K562 (cell line): ENCODE measurements at regions not wholly inside any gene's neighbourhood (a gene's known extent, or its start where the extent isn't known, plus 50 kb on each side); places are given as distances from the start of the nearest gene placed in this dataset.

Source experiments
- CCNT2 ChIP-seq: IDR thresholded peaks from 2 replicates; pipeline ENCODE4 v1.6.1; 2011; ENCODE audit warnings: borderline replicate concordance, low read depth, mild to moderate bottlenecking, moderate library complexity, mixed read lengths, low read length; ENCODE audit not compliant: insufficient read length; ENCODE audit errors: extremely low read depth
- CHD1 ChIP-seq: fragments of 200-600 bp; sonication (generic); IDR thresholded peaks from one replicate; pipeline ENCODE4 v1.6.1; 2012; ENCODE audit warnings: mild to moderate bottlenecking, moderate library complexity, low read length, inconsistent platforms
- CTCF ChIP-seq, 3 experiments: IDR thresholded peaks in 2 of 3; conservative IDR thresholded peaks in 1 of 3; 2 replicates each; pipeline ENCODE4 v1.5.1; 2011 to 2012; ENCODE audit warnings: low read length in 3 of 3, mild to moderate bottlenecking in 3 of 3, control low read depth in 2 of 3, improper control_type of control experiment in 1 of 3, inconsistent platforms in 1 of 3, low read depth in 1 of 3, mixed read lengths in 1 of 3, moderate library complexity in 1 of 3; ENCODE audit not compliant: insufficient read depth in 2 of 3
- ETV6 ChIP-seq, 3 experiments: fragments of 150-350 bp in 1 of 3; sonication (generic) in 1 of 3; formaldehyde crosslinking in 1 of 3; IDR thresholded peaks; 2 replicates each; pipeline versions ENCODE4 v1.6.1 to v1.8.0; 2014 to 2022; ENCODE audit warnings: borderline replicate concordance in 2 of 3, low read depth in 2 of 3, antibody characterized with exemption in 1 of 3, low read length in 1 of 3, mild to moderate bottlenecking in 1 of 3, missing genetic modification reagents in 1 of 3
- FIP1L1 ChIP-seq: fragments of 200-400 bp; formaldehyde crosslinking; IDR thresholded peaks from 2 replicates; pipeline ENCODE4 v1.6.1; 2018; ENCODE audit warnings: mild to moderate bottlenecking, low read depth, low read length; ENCODE audit not compliant: poor library complexity, severe bottlenecking
- HDAC8 ChIP-seq: fragments of 450-650 bp; IDR thresholded peaks from 2 replicates; pipeline ENCODE4 v1.6.1; 2016; ENCODE audit warnings: mild to moderate bottlenecking, missing genetic modification characterization, moderate library complexity, missing compliant biosample characterization
- L3MBTL2 ChIP-seq: fragments of 450-650 bp; IDR thresholded peaks from 2 replicates; pipeline ENCODE4 v1.6.1; 2016; ENCODE audit warnings: mild to moderate bottlenecking, moderate library complexity
- LARP7 ChIP-seq: fragments of 450-650 bp; IDR thresholded peaks from 2 replicates; pipeline ENCODE4 v1.6.1; 2016
- MAFG ChIP-seq: fragments of 450-650 bp; conservative IDR thresholded peaks from 2 replicates; pipeline ENCODE4 v1.6.1; 2016; ENCODE audit warnings: missing genetic modification characterization, missing compliant biosample characterization
- NFRKB ChIP-seq: fragments of 450-650 bp; IDR thresholded peaks from 2 replicates; pipeline ENCODE4 v1.6.1; 2016; ENCODE audit warnings: low read depth
- NUFIP1 ChIP-seq: fragments of 450-650 bp; IDR thresholded peaks from 2 replicates; pipeline ENCODE4 v1.6.1; 2018; ENCODE audit not compliant: partially characterized antibody
- PPARD ChIP-seq: fragments of 250-450 bp; sonication (Bioruptor Pico); IDR thresholded peaks from 2 replicates; pipeline ENCODE4 v1.8.0; 2022; ENCODE audit warnings: inconsistent platforms, mild to moderate bottlenecking, moderate library complexity
- RB1 ChIP-seq: fragments of 450-650 bp; IDR thresholded peaks from 2 replicates; pipeline ENCODE4 v1.6.1; 2017; ENCODE audit warnings: low read depth, mild to moderate bottlenecking
- RBM17 ChIP-seq: fragments of 200-400 bp; formaldehyde crosslinking; IDR thresholded peaks from 2 replicates; pipeline ENCODE4 v1.6.1; 2017; ENCODE audit warnings: low read depth, mild to moderate bottlenecking, low read length, borderline replicate concordance
- TAF9B ChIP-seq: fragments of 450-650 bp; IDR thresholded peaks from 2 replicates; pipeline ENCODE4 v1.6.1; 2018; ENCODE audit warnings: mild to moderate bottlenecking; ENCODE audit not compliant: partially characterized antibody
- USF2 ChIP-seq: sonication (generic); formaldehyde crosslinking; IDR thresholded peaks from 2 replicates; pipeline ENCODE4 v1.5.0; 2020; ENCODE audit warnings: missing genetic modification reagents
- ZFP36 ChIP-seq: fragments of 150-350 bp; IDR thresholded peaks from 2 replicates; pipeline ENCODE4 v1.6.1; 2018; ENCODE audit warnings: low read length, low read depth; ENCODE audit not compliant: partially characterized antibody
- ZNF445 ChIP-seq: fragments of 250-450 bp; sonication (Bioruptor Pico); IDR thresholded peaks from 2 replicates; pipeline ENCODE4 v1.4.0; 2020; ENCODE audit warnings: low read depth, mild to moderate bottlenecking, moderate library complexity
- ZNF766 ChIP-seq: fragments of 200-800 bp; sonication (Bioruptor generic); conservative IDR thresholded peaks from 2 replicates; pipeline ENCODE4 v1.6.1; 2016; ENCODE audit warnings: missing genetic modification characterization, missing compliant biosample characterization
- TF ChIP-seq, protein P1 (sequence below): fragments of 250-450 bp; sonication (Bioruptor Pico); IDR thresholded peaks from 2 replicates; pipeline ENCODE4 v1.8.0; 2021; ENCODE audit warnings: moderate library complexity, mild to moderate bottlenecking, inconsistent platforms
- TF ChIP-seq, protein P2 (sequence below): sonication (generic); formaldehyde crosslinking; IDR thresholded peaks from 2 replicates; pipeline ENCODE4 v1.8.1; 2023; ENCODE audit warnings: mild to moderate bottlenecking, missing genetic modification reagents

DNA sequence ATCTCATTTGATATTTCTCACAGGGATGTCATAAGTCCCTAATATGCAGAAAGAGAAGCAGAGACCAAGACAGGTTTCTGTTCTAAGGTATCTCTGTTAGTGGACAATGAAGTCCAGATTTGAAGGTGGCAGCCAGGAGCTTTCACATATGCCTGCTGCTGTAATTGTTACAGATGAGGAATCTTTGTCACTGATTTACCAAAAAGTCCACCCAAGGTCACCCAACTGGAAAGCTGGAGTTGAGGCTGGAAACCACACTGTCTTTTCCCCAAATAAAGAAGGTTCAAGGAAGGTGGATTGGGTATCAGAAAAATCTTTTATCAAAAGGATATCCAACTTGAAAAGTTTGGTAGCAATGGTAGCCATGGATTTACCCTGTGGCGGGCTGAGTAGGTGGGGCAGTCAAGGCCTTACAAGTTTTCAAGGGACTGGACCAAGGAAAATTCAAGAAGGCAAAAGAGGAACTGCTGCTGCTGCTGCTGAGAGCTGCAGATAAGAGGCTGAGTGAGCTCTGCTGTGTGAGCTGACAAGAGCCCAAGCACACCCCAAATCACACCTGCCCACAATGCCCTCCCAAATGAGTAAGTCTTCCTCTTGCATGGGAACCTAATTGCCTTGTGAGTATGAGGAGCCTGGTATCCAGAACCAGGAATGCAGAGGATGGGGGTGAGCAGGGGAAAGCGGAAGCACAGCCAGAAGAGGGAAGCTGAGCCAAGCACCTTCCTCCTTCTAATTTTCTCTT lies 241.2 kb downstream of the ANAPC1 start (continued):
- TF ChIP-seq CCNT2 (peak; percentile 87), CHD1 (no peak), FIP1L1 (no peak), HDAC8 (tag) (no peak), NFRKB (no peak), TAF9B (no peak), USF2 (CRISPR knock-in tag) (no peak), PPARD (CRISPR knock-in tag) (no peak), MAFG (tag) (no peak), ETV6 (IDR thresholded peaks at IDR 0.05; ENCODE audit: borderline replicate concordance in 1 of 2, low read depth in 2 of 2, low read length in 1 of 2) (peak in 1 of 2 experiments; percentile 76; a peak in 2 of 4 replicates), ETV6 (CRISPR knock-in tag; IDR thresholded peaks at IDR 0.05; ENCODE audit: borderline replicate concordance) (no peak), ZFP36 (no peak), LARP7 (no peak), ZNF445 (CRISPR knock-in tag) (no peak), RBM17 (no peak), RB1 (no peak), CTCF (IDR thresholded peaks at IDR 0.05 in 2 of 3, conservative IDR thresholded peaks at IDR 0.05 in 1 of 3; ENCODE audit: insufficient read depth in 2 of 3, low read depth in 1 of 3, low read length in 3 of 3) (no peak), NUFIP1 (no peak), L3MBTL2 (peak; percentile 37; the same call in 1 of the 2 replicates), ZNF766 (CRISPR knock-in tag) (0 out of 2 replicates have a peak, but pooled peaks have one; percentile 20)
- TF ChIP-seq, protein P1, sequence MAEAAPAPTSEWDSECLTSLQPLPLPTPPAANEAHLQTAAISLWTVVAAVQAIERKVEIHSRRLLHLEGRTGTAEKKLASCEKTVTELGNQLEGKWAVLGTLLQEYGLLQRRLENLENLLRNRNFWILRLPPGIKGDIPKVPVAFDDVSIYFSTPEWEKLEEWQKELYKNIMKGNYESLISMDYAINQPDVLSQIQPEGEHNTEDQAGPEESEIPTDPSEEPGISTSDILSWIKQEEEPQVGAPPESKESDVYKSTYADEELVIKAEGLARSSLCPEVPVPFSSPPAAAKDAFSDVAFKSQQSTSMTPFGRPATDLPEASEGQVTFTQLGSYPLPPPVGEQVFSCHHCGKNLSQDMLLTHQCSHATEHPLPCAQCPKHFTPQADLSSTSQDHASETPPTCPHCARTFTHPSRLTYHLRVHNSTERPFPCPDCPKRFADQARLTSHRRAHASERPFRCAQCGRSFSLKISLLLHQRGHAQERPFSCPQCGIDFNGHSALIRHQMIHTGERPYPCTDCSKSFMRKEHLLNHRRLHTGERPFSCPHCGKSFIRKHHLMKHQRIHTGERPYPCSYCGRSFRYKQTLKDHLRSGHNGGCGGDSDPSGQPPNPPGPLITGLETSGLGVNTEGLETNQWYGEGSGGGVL (CRISPR knock-in tag) = no peak
- TF ChIP-seq, protein P2, sequence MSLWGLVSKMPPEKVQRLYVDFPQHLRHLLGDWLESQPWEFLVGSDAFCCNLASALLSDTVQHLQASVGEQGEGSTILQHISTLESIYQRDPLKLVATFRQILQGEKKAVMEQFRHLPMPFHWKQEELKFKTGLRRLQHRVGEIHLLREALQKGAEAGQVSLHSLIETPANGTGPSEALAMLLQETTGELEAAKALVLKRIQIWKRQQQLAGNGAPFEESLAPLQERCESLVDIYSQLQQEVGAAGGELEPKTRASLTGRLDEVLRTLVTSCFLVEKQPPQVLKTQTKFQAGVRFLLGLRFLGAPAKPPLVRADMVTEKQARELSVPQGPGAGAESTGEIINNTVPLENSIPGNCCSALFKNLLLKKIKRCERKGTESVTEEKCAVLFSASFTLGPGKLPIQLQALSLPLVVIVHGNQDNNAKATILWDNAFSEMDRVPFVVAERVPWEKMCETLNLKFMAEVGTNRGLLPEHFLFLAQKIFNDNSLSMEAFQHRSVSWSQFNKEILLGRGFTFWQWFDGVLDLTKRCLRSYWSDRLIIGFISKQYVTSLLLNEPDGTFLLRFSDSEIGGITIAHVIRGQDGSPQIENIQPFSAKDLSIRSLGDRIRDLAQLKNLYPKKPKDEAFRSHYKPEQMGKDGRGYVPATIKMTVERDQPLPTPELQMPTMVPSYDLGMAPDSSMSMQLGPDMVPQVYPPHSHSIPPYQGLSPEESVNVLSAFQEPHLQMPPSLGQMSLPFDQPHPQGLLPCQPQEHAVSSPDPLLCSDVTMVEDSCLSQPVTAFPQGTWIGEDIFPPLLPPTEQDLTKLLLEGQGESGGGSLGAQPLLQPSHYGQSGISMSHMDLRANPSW (CRISPR knock-in tag) = no peak
